Thyroid gland (tissue), 4 donors: ENCODE measurements at regions not wholly inside any gene's neighbourhood (a gene's known extent, or its start where the extent isn't known, plus 50 kb on each side); places are given as distances from the start of the nearest gene placed in this dataset.

Experiments
- CTCF ChIP-seq, 6 experiments: fragments of 200-600 bp in 3 of 6; fragments of 450-650 bp in 3 of 6; sonication (generic) in 3 of 6; IDR thresholded peaks; one replicate each; pipeline ENCODE4 v1.5.1; 2016 to 2019; ENCODE audit warnings: antibody characterized with exemption in 6 of 6, mild to moderate bottlenecking in 2 of 6, inconsistent platforms in 1 of 6, moderate library complexity in 1 of 6
- POLR2A ChIP-seq, 2 donors: fragments of 450-650 bp; IDR thresholded peaks; one replicate each; pipeline ENCODE4 v1.6.1; 2017; ENCODE audit warnings: antibody characterized with exemption in 2 of 2, mild to moderate bottlenecking in 2 of 2, moderate library complexity in 1 of 2

GRCh38 chr17:71885662-71886061 is 235.2 kb upstream of the SOX9 start:
- TF ChIP-seq CTCF (IDR thresholded peaks at IDR 0.05): no peak
- TF ChIP-seq POLR2A (IDR thresholded peaks at IDR 0.05): no peak
